Lower lobe of right lung (tissue), 2 donors: ENCODE measurements at regions not wholly inside any gene's neighbourhood (a gene's known extent, or its start where the extent isn't known, plus 50 kb on each side); places are given as distances from the start of the nearest gene placed in this dataset.
A peak's percentile ranks its signal among the peaks of the same experiment; 100 is the strongest.

Experiments used
- ATAC-seq, 2 donors: fragments of 200-7000 bp; cut with Tn5 transposase; one replicate each; pipeline ENCODE4 v1.9.1; 2020 to 2022; ENCODE audit warnings: mild to moderate bottlenecking in 2 of 2, moderate library complexity in 2 of 2
- DNase-seq: peaks from one replicate; pipeline ENCODE4 v3.0.0-alpha.2; 2020
- H3K27ac ChIP-seq: fragments of 200-600 bp; one replicate; pipeline ENCODE4 v1.8.0; 2022
- H3K27me3 ChIP-seq: fragments of 200-600 bp; one replicate; pipeline ENCODE4 v1.8.0; 2022; ENCODE audit warnings: low read depth
- H3K36me3 ChIP-seq: fragments of 200-600 bp; one replicate; pipeline ENCODE4 v1.8.0; 2022; ENCODE audit warnings: mild to moderate bottlenecking
- H3K4me1 ChIP-seq: fragments of 200-600 bp; one replicate; pipeline ENCODE4 v1.8.0; 2022
- H3K4me3 ChIP-seq: fragments of 200-600 bp; one replicate; pipeline ENCODE4 v1.8.0; 2022; ENCODE audit warnings: mild to moderate bottlenecking
- H3K9me3 ChIP-seq: fragments of 200-600 bp; one replicate; pipeline ENCODE4 v1.8.0; 2022
- CTCF ChIP-seq: fragments of 200-600 bp; IDR thresholded peaks from one replicate; pipeline ENCODE4 v1.8.0; 2022; ENCODE audit warnings: antibody characterized with exemption, mild to moderate bottlenecking
- intact Hi-C: fragments of 100-400 bp; cut with DNase I; formaldehyde crosslinking; loops from one replicate; pipeline ENCODE4 v1.11.0; 2022
- donor health status: DM: no; HTN: yes; CAD: no; lungs with severe emphysema.

- no peaks in the 10 kb centered on the region for H3K9me3 ChIP-seq
- intact Hi-C loops = no loop called here
- DNase-seq (no peak), ATAC-seq (no peak)
- H3K4me1 ChIP-seq = no peaks in the 10 kb centered on the region
- no peak overlapping the region for H3K4me3 ChIP-seq
- no peaks in the 10 kb centered on the region for H3K27me3 ChIP-seq
- H3K36me3 ChIP-seq = no peaks in the 10 kb centered on the region
- TF ChIP-seq CTCF = no peak
- no peak overlapping the region for H3K27ac ChIP-seq
These were observed 62.7 kb upstream of the SLC28A3 start for GRCh38 chr9:84403288-84403687.

- no peaks in the 10 kb centered on the region for H3K36me3 ChIP-seq
- DNase-seq (no peak), ATAC-seq (peak in 1 of 2 donors; percentile 41)
These were observed 63.6 kb upstream of the SLC28A3 start for GRCh38 chr9:84404095-84404686.

GRCh38 chr9:84405667-84406066 lies 65.1 kb upstream of the SLC28A3 start:
- Histone ChIP-seq H3K9me3 (no peaks in the 10 kb centered on the region), H3K27ac (no peak overlapping the region), H3K4me1 (no peaks in the 10 kb centered on the region), H3K27me3 (no peaks in the 10 kb centered on the region), H3K36me3 (no peaks in the 10 kb centered on the region), H3K4me3 (no peak overlapping the region)
- TF ChIP-seq CTCF = no peak
- no peak for ATAC-seq
- DNase-seq = no peak
- intact Hi-C loops = no loop called here

More at GRCh38 chr9:84404095-84404686, 63.6 kb upstream of the SLC28A3 start:
- Histone ChIP-seq H3K27ac (no peak overlapping the region), H3K27me3 (no peaks in the 10 kb centered on the region), H3K4me3 (no peak overlapping the region), H3K9me3 (no peaks in the 10 kb centered on the region), H3K4me1 (no peaks in the 10 kb centered on the region)
- TF ChIP-seq CTCF = peak; percentile 62
- intact Hi-C loops = no loop called here

GRCh38 chr9:84408416-84408815 lies 67.9 kb upstream of the SLC28A3 start:
- Histone ChIP-seq H3K9me3 (no peaks in the 10 kb centered on the region), H3K4me1 (no peaks in the 10 kb centered on the region), H3K4me3 (no peak overlapping the region), H3K27ac (no peak overlapping the region), H3K36me3 (no peaks in the 10 kb centered on the region), H3K27me3 (no peaks in the 10 kb centered on the region)
- TF ChIP-seq CTCF = no peak
- no peak for DNase-seq
- no peak for ATAC-seq
- intact Hi-C loops = no loop called here

- Histone ChIP-seq H3K4me3 (no peak overlapping the region), H3K27me3 (no peaks in the 10 kb centered on the region), H3K4me1 (no peaks in the 10 kb centered on the region), H3K36me3 (no peaks in the 10 kb centered on the region), H3K27ac (no peak overlapping the region), H3K9me3 (no peaks in the 10 kb centered on the region)
- no peak for DNase-seq
- intact Hi-C loops = no loop called here
- peak; percentile 61 to 82 for ATAC-seq
- no peak for TF ChIP-seq CTCF
These were observed 71.2 kb upstream of the SLC28A3 start for GRCh38 chr9:84411683-84412267.
